Panc1 (cell line): ENCODE measurements at regions not wholly inside any gene's neighbourhood (a gene's known extent, or its start where the extent isn't known, plus 50 kb on each side); places are given as distances from the start of the nearest gene placed in this dataset.

Experiments
- CTCF ChIP-seq: fragments of 450-650 bp; IDR thresholded peaks from 2 replicates; pipeline ENCODE4 v1.5.1; 2017; ENCODE audit warnings: mild to moderate bottlenecking
- POLR2AphosphoS5 ChIP-seq: IDR thresholded peaks from 2 replicates; pipeline ENCODE4 v1.6.1; 2012; ENCODE audit warnings: mild to moderate bottlenecking, low read depth, low read length, moderate library complexity
- REST ChIP-seq, 2 experiments: IDR thresholded peaks; 2 replicates each; pipeline ENCODE4 v1.6.1; 2011 to 2012; ENCODE audit warnings: low read depth in 2 of 2, control low read depth in 1 of 2, low read length in 1 of 2, mild to moderate bottlenecking in 1 of 2, moderate library complexity in 1 of 2; ENCODE audit not compliant: insufficient read depth in 1 of 2
- SIN3A ChIP-seq: IDR thresholded peaks from 2 replicates; pipeline ENCODE4 v1.6.1; 2012; ENCODE audit warnings: low read depth, mild to moderate bottlenecking, low read length, moderate library complexity, borderline replicate concordance; ENCODE audit not compliant: insufficient read depth
- TCF7L2 ChIP-seq: IDR thresholded peaks from 2 replicates; pipeline ENCODE4 v1.6.1; 2011; ENCODE audit warnings: mild to moderate bottlenecking, low read depth, low read length, inconsistent platforms

GRCh38 chr12:47408171-47408871 lies 297.5 kb downstream of the RPAP3 start:
- TF ChIP-seq REST (IDR thresholded peaks at IDR 0.05; ENCODE audit: insufficient read depth in 1 of 2, low read depth in 2 of 2, low read length in 1 of 2) (no peak), SIN3A (no peak), CTCF (no peak; the same call in 1 of the 2 replicates), POLR2AphosphoS5 (no peak), TCF7L2 (no peak)
